HepG2 (cell line): ENCODE measurements at regions not wholly inside any gene's neighbourhood (a gene's known extent, or its start where the extent isn't known, plus 50 kb on each side); places are given as distances from the start of the nearest gene placed in this dataset.

ENCODE experiments used
- AFF4 ChIP-seq: sonication (generic); formaldehyde crosslinking; IDR thresholded peaks from 2 replicates; pipeline ENCODE4 v1.4.0; 2020; ENCODE audit warnings: missing genetic modification reagents
- ARID3A ChIP-seq: IDR thresholded peaks from 2 replicates; pipeline ENCODE4 v1.6.1; 2012; ENCODE audit warnings: low read depth, low read length, improper control_type of control experiment
- ARNT2 ChIP-seq: sonication (generic); formaldehyde crosslinking; IDR thresholded peaks from 2 replicates; pipeline ENCODE4 v1.8.0; 2022; ENCODE audit warnings: mild to moderate bottlenecking, low read depth, missing genetic modification reagents, moderate library complexity
- CBX2 ChIP-seq, 2 experiments: fragments of 200-600 bp in 1 of 2; sonication (generic); formaldehyde crosslinking in 1 of 2; IDR thresholded peaks; 2 replicates each; pipeline versions ENCODE4 v1.7.0 to v1.8.1; 2018 to 2022; ENCODE audit warnings: low read depth in 2 of 2, low read length in 1 of 2, mild to moderate bottlenecking in 1 of 2, missing genetic modification reagents in 1 of 2
- DBP ChIP-seq: sonication (generic); formaldehyde crosslinking; IDR thresholded peaks from 2 replicates; pipeline ENCODE4 v1.4.0; 2020; ENCODE audit warnings: missing genetic modification reagents; ENCODE audit errors: not compliant biosample characterization
- ONECUT2 ChIP-seq: sonication (generic); formaldehyde crosslinking; IDR thresholded peaks from 2 replicates; pipeline ENCODE4 v1.4.0; 2020; ENCODE audit warnings: missing genetic modification reagents
- RELA ChIP-seq: sonication (generic); formaldehyde crosslinking; IDR thresholded peaks from 2 replicates; pipeline ENCODE4 v1.4.0; 2020; ENCODE audit warnings: missing genetic modification reagents
- SCMH1 ChIP-seq: sonication (generic); formaldehyde crosslinking; IDR thresholded peaks from 2 replicates; pipeline ENCODE4 v1.9.0; 2021; ENCODE audit warnings: missing genetic modification reagents, mild to moderate bottlenecking, borderline replicate concordance
- SIX1 ChIP-seq: sonication (generic); formaldehyde crosslinking; IDR thresholded peaks from 2 replicates; pipeline ENCODE4 v1.4.0; 2020; ENCODE audit warnings: missing genetic modification reagents, borderline replicate concordance
- SKI ChIP-seq: fragments of 450-650 bp; IDR thresholded peaks from one replicate; pipeline ENCODE4 v1.6.1; 2018; ENCODE audit warnings: mild to moderate bottlenecking; ENCODE audit not compliant: partially characterized antibody
- SNRNP70 ChIP-seq: fragments of 200-400 bp; formaldehyde crosslinking; IDR thresholded peaks from 2 replicates; pipeline ENCODE4 v1.6.1; 2017; ENCODE audit warnings: mild to moderate bottlenecking, low read depth, low read length, moderate library complexity
- SPEN ChIP-seq: sonication (generic); formaldehyde crosslinking; IDR thresholded peaks from 2 replicates; pipeline ENCODE4 v1.5.1; 2020; ENCODE audit warnings: low read depth, mild to moderate bottlenecking, missing genetic modification reagents
- SRF ChIP-seq: IDR thresholded peaks from 2 replicates; pipeline ENCODE4 v1.6.1; 2011; ENCODE audit warnings: mild to moderate bottlenecking, low read depth, low read length, moderate library complexity
- TBP ChIP-seq: sonication (generic); formaldehyde crosslinking; IDR thresholded peaks from 2 replicates; pipeline ENCODE4 v1.5.0; 2020; ENCODE audit warnings: missing genetic modification reagents
- USF2 ChIP-seq, 2 experiments: sonication (generic) in 1 of 2; formaldehyde crosslinking in 1 of 2; IDR thresholded peaks; 2 replicates each; pipeline versions ENCODE4 v1.5.1 to v1.6.1; 2011 to 2020; ENCODE audit warnings: borderline replicate concordance in 1 of 2, low read depth in 1 of 2, low read length in 1 of 2, mild to moderate bottlenecking in 1 of 2, missing genetic modification reagents in 1 of 2, moderate library complexity in 1 of 2
- ZBTB2 ChIP-seq: sonication (generic); formaldehyde crosslinking; IDR thresholded peaks from 2 replicates; pipeline ENCODE4 v1.8.0; 2022; ENCODE audit warnings: low read depth, missing genetic modification reagents
- ZNF12 ChIP-seq: sonication (generic); formaldehyde crosslinking; IDR thresholded peaks from 2 replicates; pipeline ENCODE4 v1.5.0; 2020; ENCODE audit warnings: missing genetic modification reagents
- ZNF296 ChIP-seq: sonication (generic); formaldehyde crosslinking; conservative IDR thresholded peaks from 2 replicates; pipeline ENCODE4 v1.5.0; 2020; ENCODE audit warnings: mild to moderate bottlenecking, missing genetic modification reagents
- ZNF598 ChIP-seq: sonication (generic); formaldehyde crosslinking; IDR thresholded peaks from 2 replicates; pipeline ENCODE4 v1.5.1; 2020; ENCODE audit warnings: mild to moderate bottlenecking, missing genetic modification reagents, borderline replicate concordance

GRCh38 chr22:22959147-22959827, 71.7 kb downstream of the IGLL5 start (continued):
- TF ChIP-seq USF2 (IDR thresholded peaks at IDR 0.05; ENCODE audit: low read depth, low read length) (no peak), USF2 (CRISPR knock-in tag; IDR thresholded peaks at IDR 0.05; ENCODE audit: borderline replicate concordance) (no peak), CBX2 (IDR thresholded peaks at IDR 0.05; ENCODE audit: low read depth, low read length) (no peak), CBX2 (CRISPR knock-in tag; IDR thresholded peaks at IDR 0.05; ENCODE audit: low read depth) (no peak), ZNF598 (CRISPR knock-in tag) (no peak), SNRNP70 (no peak), AFF4 (CRISPR knock-in tag) (no peak), ARID3A (peak; percentile 62; the same call in 1 of the 2 replicates), SRF (no peak), ZBTB2 (CRISPR knock-in tag) (no peak), SPEN (CRISPR knock-in tag) (no peak), ARNT2 (CRISPR knock-in tag) (peak; percentile 26; the same call in 1 of the 2 replicates), SCMH1 (no peak), ZNF296 (CRISPR knock-in tag) (no peak), ONECUT2 (CRISPR knock-in tag) (no peak), SIX1 (CRISPR knock-in tag) (no peak), SKI (no peak), TBP (CRISPR knock-in tag) (no peak), DBP (no peak), ZNF12 (no peak), RELA (no peak)
